Gastroesophageal sphincter (tissue), 4 donors: ENCODE measurements at regions not wholly inside any gene's neighbourhood (a gene's known extent, or its start where the extent isn't known, plus 50 kb on each side); places are given as distances from the start of the nearest gene placed in this dataset.
"Not testable (repeated sequence)": the region's sequence is repeated elsewhere in the genome, so short reads cannot be mapped to it uniquely, and the experiment has no call there.

Experiments
- ATAC-seq: fragments of 150-250 bp; one replicate; pipeline ENCODE4 v1.9.1; 2016; ENCODE audit warnings: mild to moderate bottlenecking, moderate library complexity
- H3K27ac ChIP-seq, 4 donors: fragments of 200-600 bp; sonication (generic) in 3 of 4; 1 replicate in 3 of 4; 2 replicates in 1 of 4; pipeline ENCODE4 v1.5.1; 2016 to 2019
- H3K27me3 ChIP-seq: fragments of 200-600 bp; sonication (generic); one replicate; pipeline ENCODE4 v1.5.1; 2019
- H3K36me3 ChIP-seq, 2 donors: fragments of 200-600 bp; sonication (generic); one replicate each; pipeline ENCODE4 v1.5.1; 2019; ENCODE audit warnings: control low read depth in 1 of 2
- H3K4me1 ChIP-seq, 3 donors: fragments of 200-600 bp; sonication (generic); 1 replicate in 2 of 3; 2 replicates in 1 of 3; pipeline ENCODE4 v1.5.1; 2016 to 2019; ENCODE audit warnings: control low read depth in 2 of 3
- H3K4me3 ChIP-seq, 2 donors: fragments of 200-600 bp; sonication (generic); one replicate each; pipeline ENCODE4 v1.5.1; 2019; ENCODE audit warnings: mild to moderate bottlenecking in 1 of 2, moderate library complexity in 1 of 2
- H3K9me3 ChIP-seq, 3 donors: fragments of 200-600 bp; sonication (generic); one replicate each; pipeline ENCODE4 v1.5.1; 2017 to 2019; ENCODE audit warnings: control low read depth in 2 of 3
- CTCF ChIP-seq, 4 experiments: fragments of 200-600 bp in 2 of 4; fragments of 450-650 bp in 2 of 4; sonication (generic) in 1 of 4; IDR thresholded peaks; one replicate each; pipeline ENCODE4 v1.5.1; 2017 to 2019; ENCODE audit warnings: antibody characterized with exemption in 4 of 4, mild to moderate bottlenecking in 2 of 4, moderate library complexity in 2 of 4
- WGBS, 2 donors: methylation state at CpG; one replicate each; pipeline ENCODE4 v1.1.5; 2018; ENCODE audit warnings: low coverage in 1 of 2; 5-methylcytosine and 5-hydroxymethylcytosine counted together

- H3K27me3 ChIP-seq, H3K4me3 ChIP-seq, H3K9me3 ChIP-seq, ATAC-seq, H3K4me1 ChIP-seq, H3K36me3 ChIP-seq, H3K27ac ChIP-seq: not testable (repeated sequence)
- WGBS, 2 donors, result 0 to 80% methylated on average over 1 of the region's 3 CpGs
Measured at GRCh38 chr9:42463981-42464380, 280.5 kb downstream of the SPATA31A6 start.

GRCh38 chr9:42470577-42470976 lies 287.1 kb downstream of the SPATA31A6 start:
- H3K9me3 ChIP-seq, H3K27me3 ChIP-seq, H3K4me1 ChIP-seq, H3K4me3 ChIP-seq, ATAC-seq, H3K36me3 ChIP-seq, H3K27ac ChIP-seq: not testable (repeated sequence)
- TF ChIP-seq CTCF (IDR thresholded peaks at IDR 0.05), result peak in 3 of 4 experiments; percentile 16 to 63 (median 17)
- WGBS, 2 donors, result 33 to 43% methylated on average over 1 of the region's 3 CpGs

- H3K9me3 ChIP-seq, ATAC-seq: not testable (repeated sequence)
- no CpG with 5 or more reads among the region's 2 CpGs for WGBS, 2 donors
Measured at GRCh38 chr9:42490989-42491388, 307.5 kb downstream of the SPATA31A6 start.

GRCh38 chr9:42502620-42503264 lies 319.3 kb downstream of the SPATA31A6 start:
- H3K27me3 ChIP-seq, H3K4me3 ChIP-seq, H3K4me1 ChIP-seq, H3K9me3 ChIP-seq, H3K27ac ChIP-seq, ATAC-seq, H3K36me3 ChIP-seq: not testable (repeated sequence)
- WGBS, 2 donors, result no CpG with 5 or more reads among the region's 12 CpGs

More at GRCh38 chr9:42490989-42491388, 307.5 kb downstream of the SPATA31A6 start:
- H3K27me3 ChIP-seq, H3K4me3 ChIP-seq, H3K36me3 ChIP-seq, H3K27ac ChIP-seq, H3K4me1 ChIP-seq: not testable (repeated sequence)

GRCh38 chr9:42508111-42508510 lies 324.7 kb downstream of the SPATA31A6 start:
- not testable (repeated sequence) for H3K4me1 ChIP-seq, H3K9me3 ChIP-seq, H3K36me3 ChIP-seq, H3K27me3 ChIP-seq, H3K27ac ChIP-seq, ATAC-seq, H3K4me3 ChIP-seq
- WGBS, 2 donors, result 14 to 48% methylated on average over 2 of the region's 2 CpGs

GRCh38 chr9:42513535-42513934 lies 330.1 kb downstream of the SPATA31A6 start:
- H3K4me1 ChIP-seq, H3K9me3 ChIP-seq, H3K27me3 ChIP-seq, H3K4me3 ChIP-seq, ATAC-seq, H3K36me3 ChIP-seq, H3K27ac ChIP-seq: not testable (repeated sequence)
- no CpG with 5 or more reads among the region's 2 CpGs for WGBS, 2 donors

- WGBS, 2 donors, result 64% methylated on average over 5 of the region's 13 CpGs; no CpG with 5 or more reads in 1 of the 2 donors
- H3K27ac ChIP-seq, H3K4me1 ChIP-seq, H3K9me3 ChIP-seq, ATAC-seq, H3K4me3 ChIP-seq, H3K36me3 ChIP-seq, H3K27me3 ChIP-seq: not testable (repeated sequence)
Measured at GRCh38 chr9:42534325-42534983, 351.0 kb downstream of the SPATA31A6 start.

- H3K27ac ChIP-seq, H3K9me3 ChIP-seq, H3K36me3 ChIP-seq, ATAC-seq, H3K4me3 ChIP-seq, H3K4me1 ChIP-seq, H3K27me3 ChIP-seq: not testable (repeated sequence)
- WGBS, 2 donors, result 31 to 40% methylated on average over 1 to 4 of the region's 6 CpGs
- TF ChIP-seq CTCF (IDR thresholded peaks at IDR 0.05), result peak in 1 of 4 experiments; percentile 38
Measured at GRCh38 chr9:42534984-42535325, 351.5 kb downstream of the SPATA31A6 start.
